GM21825 (cell line): ENCODE measurements at regions not wholly inside any gene's neighbourhood (a gene's known extent, or its start where the extent isn't known, plus 50 kb on each side); places are given as distances from the start of the nearest gene placed in this dataset.

Experiments used
- ATAC-seq: cut with Tn5 transposase; IDR thresholded peaks from one replicate; pipeline ENCODE4 v1.9.1; 2021; ENCODE audit warnings: mild to moderate bottlenecking, moderate library complexity; ENCODE audit not compliant: unreplicated experiment

DNA sequence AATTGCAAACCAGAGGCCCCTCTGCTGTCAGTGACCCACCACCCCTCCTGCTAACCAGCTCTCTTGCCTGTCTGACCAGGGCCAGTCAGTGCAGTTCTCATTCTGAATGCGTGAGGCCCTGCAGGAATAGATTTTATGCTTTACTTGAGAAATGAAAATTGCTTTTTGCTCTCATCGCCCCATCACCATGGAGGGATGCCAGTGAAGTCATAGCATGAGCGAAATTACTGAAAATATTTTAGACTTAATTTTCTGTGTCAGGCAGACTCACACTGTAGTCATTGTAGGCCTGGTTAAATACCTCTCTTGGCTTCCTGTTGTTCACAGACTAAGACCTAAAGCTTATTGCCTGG is 490.5 kb upstream of the CDH5 start:
- no peak for ATAC-seq

DNA sequence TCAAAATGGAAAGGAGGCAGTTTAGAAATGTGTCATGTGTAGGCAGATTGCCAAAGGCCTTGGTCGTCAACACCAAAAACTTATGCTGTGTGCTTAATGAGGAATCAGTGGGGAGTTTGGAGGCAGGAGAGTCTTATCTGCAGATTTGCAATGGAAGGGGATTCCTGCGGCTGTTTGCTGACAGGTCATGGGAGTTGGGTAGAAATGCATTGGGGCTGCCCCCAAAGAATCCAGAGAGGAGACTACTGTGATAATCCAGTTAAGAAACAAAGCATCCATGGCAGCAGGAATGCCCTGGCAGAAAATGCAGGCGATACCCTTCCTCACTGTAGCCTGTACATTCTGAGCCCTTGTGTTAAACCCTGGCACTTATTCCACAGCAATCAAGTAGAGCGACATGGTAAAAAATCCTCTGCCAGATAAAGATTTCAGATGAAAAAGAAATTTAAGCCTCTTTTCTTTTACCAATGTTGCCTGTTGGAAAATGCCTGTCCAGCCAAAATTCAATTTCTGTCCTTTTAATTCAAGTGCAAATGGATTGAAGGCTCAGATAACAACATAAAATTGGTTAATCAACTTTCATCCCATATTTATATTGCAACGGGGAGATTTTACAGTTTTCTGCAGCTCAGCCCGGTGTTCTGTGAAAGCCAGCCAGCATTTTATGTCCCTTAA is 491.0 kb upstream of the CDH5 start:
- no peak for ATAC-seq

DNA sequence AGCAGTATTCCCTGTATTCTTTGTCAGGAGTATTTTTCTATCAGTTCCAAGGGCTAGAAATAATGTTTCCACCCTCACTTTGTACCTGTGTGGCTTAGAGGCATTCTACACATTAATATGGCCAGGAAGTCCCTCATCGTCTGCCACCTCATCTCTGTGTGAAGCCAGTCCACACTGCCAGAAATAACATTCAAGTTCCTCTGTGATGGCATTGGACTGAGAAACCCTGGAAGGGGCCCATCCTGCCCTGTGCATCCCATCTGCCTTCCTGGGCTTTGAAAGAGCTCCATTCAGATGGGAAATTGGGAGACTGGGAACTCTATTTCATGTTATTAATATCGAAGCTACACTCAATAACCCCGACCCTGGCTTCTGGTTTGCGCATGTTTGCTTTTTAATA is 497.2 kb upstream of the CDH5 start:
- ATAC-seq, result no peak

DNA sequence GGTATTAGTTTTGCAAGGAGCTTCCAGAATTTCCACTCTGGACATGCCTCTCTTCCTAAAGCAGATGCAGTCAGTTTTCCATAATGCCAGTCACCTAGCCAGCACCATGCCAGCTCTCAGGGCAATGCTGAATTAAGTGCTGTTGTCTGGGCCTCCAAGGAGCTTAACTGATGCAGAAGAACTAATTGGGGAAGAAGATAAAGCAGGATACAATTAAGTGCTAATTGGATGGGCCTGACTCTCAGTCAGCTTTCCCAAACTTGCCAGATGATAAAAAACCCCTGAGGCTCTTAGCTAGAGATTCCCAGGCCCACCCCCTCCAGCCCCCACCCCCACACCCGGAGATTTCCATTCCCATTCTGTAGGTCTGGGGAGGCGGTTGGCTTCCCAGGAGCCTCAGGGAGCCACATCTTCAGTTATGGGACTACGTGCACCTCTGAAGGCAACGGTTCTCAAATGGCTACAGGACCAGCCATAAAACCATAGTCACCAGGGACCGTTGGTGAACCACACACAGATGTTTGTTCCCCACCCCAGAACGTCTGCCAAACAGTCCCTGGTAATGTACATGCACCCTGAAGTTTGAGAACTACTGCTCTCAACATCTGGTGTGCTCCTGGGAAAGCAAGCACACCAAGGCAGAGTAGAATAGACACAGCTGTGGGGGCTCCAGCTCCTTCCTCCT is 499.1 kb upstream of the CDH5 start:
- no peak for ATAC-seq

DNA sequence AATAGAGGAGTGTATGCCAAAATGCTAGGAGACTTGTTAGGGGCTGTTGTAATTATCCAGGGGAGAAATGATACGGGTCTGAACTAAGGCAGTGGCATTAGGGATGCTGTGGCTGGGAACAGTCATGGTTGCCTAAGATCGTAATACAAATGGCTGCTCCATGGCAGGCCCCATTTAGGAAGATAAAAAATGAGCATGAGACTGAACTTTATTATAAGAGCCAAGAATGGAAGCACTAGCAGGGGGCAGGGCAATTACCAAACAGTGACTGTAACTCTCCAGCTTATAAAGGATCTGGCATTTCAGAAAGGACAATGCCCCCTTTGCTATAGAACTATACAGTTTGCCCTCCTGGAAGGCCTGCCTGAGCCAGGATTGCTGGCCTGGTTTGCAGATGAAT is 503.3 kb upstream of the CDH5 start:
- ATAC-seq, result no peak

DNA sequence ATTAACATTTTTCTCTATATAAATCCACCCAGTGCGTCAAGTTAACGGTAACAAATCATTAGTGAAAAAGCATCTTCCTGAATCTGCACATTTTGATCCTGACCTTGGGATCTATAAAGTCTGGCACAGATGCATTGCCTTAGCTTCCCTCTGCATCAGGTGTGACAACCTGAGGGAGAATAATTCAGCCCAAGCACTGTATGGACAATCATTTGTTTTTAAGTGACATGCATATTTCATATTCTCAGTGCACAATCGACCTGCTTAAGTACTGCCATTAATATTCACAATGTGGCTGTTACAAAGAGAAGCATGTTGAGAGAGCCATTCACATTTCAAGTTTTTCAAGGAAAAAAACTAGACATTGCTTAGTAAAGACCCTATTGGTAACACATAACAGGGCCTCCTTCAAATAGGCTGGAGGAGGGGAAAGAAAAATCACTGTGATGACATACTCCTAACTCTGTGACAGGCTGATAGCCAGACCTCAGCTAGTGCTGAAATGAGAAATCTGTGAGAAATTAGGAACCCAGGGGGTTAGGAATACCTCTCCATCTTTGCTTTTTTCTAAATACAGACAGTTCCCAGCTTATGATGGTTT is 505.3 kb upstream of the CDH5 start:
- ATAC-seq, result no peak

DNA sequence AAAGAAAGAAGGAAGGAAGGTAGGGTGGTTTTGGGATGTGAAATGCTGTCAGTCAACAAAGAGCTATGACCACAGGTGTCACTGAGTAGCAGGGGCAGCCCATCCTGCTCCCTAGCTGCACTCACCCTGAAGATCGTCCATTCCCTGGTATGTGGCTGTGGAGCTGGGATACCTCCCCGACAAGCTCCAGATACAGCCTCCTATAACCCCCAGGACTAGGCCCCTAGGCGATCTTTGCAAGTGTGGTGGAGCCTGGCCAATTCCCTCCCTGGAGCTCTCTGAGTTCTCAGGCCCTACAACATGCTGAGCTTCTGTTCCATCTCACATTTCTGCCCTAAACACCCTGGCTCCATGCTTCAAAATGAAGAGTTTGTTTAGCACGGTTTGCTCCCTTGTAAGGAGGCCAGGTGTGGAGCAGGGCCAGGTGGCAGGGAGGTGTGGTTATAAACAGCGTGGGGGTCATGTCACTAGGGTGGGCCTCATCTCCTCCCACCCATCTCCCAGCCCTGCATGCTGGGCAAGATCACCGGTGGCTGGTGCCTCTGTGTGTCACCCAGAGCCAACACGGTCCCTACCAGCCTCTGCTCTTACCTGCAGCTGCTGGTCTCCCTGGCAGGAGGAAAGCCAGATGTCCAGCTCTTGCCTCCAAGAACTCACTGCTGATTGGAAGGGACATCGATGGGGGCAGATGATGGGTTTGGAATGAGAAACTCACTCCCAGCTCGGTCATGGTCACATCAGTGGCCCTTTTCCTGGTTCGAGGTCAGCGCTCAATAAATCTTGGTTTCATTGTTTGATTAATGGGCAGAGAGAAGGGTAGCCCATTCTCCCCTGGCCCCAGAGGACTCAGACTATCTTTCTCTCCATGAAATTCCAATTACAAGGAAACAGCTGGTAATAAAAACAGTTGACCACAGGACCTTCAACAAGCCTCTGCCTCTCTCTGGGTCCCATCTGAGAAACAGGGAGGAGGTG is 511.0 kb upstream of the CDH5 start:
- no peak for ATAC-seq

DNA sequence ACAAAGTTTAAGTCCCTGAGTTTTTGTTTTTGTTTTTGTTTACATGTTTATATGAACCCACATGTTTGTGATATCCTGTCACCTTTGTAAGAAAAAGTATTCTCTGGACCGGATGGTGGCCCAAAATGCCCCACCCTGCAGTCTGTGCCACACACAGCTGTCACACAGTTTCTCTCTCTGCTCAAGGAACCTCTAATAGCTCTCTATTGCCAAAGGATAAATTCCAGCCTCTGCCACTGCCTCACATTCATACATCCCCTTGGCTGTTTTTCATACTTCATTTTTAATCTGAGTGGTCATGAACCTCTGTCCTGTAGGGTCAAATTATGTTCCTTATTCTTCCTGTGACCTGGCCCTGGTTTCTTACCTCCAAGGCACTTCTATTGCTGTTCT is 520.3 kb upstream of the CDH5 start:
- no peak for ATAC-seq

DNA sequence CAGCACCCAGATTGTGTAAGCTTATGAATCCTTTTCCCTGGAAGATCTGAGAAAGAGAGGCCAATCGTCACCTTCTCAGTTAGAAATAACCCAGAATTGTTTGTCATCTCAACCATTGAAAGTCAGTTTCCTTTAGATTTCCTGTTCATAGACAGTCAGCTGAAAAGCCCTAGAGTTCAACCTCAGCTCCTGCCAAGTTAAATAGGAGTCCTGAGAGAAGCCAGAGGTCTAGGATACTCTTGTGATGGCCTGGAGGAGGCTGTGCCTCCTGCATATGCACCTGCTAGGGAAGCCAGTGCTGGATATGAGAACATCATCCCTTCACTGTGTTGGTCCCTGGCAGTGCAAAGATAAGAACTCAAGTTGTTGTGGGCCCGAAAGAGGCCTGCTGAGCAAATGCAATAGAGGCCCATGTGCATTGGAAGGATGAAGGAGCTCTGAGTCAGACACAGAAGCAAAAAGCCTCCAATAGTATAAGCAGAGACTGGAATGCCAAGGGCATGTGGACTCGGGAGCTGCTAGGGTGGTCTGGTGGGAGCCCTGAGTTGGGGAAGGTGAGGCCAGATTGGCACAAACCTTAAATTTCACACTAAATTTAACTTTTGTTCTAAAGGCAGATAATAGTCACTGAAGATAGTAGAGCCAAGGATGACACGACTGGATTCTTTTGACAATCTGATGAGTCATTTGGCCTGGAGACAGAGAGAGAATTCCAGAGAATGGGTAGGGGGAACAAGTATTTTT is 520.9 kb upstream of the CDH5 start:
- no peak for ATAC-seq

DNA sequence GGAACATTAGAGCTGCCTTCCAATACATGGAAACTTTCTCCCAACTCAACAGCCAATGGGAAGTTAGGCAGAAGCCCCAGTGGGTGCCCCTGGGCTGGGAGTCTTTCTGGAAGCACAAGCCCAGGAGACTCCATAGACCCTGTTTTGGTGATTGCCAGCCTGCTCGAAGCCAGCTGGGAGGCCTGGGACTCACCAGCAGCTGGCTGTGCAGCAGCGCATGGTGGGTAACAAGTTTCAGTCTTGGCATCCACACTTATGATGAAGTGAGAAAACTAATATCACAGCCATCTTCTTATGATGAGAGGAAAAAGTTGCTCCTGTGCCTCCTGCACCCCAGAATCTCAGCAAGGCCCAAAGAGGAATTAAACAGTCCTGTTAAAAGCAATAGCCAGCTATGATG is 522.5 kb upstream of the CDH5 start:
- no peak for ATAC-seq

DNA sequence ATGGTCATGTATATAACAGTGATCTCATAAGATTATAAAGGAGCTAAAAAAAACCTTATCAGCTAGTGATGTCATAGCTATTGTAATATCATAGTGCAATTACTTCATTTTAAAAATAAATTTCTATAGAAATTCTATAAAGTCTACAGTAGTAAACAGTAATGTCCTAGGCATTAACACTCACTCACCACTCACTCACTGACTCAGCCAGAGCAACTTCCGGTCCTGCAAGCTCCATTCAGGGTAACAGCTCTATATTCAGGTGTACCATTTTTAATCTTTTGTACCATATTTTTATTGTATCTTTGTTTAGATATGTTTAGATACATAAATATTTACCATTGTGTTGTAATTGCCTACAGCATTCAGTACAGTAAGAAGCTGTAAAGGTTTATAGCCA is 524.4 kb upstream of the CDH5 start:
- no peak for ATAC-seq

DNA sequence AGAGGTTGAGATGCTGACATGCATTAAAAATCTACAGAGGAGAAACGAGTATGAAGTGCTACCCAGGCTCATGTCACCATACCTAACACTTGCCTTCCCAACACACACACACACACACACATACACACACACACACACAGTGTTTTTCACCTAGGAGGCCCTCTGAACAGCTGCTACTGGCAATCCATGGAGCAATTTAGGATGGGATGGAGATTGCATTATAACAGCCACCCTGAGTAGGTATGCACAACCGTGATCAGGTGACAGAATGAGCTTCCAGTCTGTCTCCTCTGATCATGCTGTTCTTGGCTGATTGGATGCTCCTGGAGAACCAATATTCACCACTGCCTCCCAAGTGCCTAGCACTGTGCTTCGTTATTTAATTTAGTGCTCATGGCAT is 528.5 kb upstream of the CDH5 start:
- ATAC-seq, result no peak

DNA sequence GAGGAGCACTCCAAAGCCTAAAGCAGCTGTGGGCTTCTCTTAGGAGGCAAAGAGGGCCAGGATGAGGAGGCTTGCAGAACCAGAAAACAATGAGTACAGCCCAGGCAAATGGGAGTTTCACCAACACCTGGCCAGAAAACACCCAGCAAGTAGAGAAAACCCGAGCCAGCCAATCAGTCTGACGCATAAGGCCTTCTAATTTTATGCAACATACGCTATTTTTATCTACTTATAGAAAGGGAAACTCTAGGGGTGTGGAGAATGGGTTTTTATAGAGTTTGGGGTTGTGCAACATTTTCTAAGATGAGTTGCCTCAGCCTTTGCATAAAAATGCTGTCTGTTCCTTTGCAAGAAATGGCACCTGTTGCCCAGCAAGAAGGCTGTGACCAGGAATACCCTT is 529.0 kb upstream of the CDH5 start:
- no peak for ATAC-seq

DNA sequence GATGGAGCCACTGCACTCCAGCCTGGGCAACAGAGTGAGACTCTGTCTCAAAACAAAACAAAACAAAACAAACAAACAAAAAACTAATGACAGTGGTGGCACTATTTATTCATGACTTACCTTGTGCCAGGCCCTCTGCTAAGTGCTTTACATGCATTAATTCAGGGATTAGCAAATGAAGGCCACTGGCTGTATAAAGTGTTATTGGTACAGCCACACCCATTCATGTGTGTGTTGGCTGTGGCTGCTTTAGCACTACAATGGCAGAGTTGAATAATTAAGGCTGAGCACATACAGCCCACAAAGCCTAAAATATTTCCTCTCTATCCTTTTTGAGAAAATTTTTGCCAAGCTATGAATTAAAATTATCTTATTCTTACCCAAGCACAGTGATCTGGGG is 531.8 kb upstream of the CDH5 start:
- no peak for ATAC-seq

DNA sequence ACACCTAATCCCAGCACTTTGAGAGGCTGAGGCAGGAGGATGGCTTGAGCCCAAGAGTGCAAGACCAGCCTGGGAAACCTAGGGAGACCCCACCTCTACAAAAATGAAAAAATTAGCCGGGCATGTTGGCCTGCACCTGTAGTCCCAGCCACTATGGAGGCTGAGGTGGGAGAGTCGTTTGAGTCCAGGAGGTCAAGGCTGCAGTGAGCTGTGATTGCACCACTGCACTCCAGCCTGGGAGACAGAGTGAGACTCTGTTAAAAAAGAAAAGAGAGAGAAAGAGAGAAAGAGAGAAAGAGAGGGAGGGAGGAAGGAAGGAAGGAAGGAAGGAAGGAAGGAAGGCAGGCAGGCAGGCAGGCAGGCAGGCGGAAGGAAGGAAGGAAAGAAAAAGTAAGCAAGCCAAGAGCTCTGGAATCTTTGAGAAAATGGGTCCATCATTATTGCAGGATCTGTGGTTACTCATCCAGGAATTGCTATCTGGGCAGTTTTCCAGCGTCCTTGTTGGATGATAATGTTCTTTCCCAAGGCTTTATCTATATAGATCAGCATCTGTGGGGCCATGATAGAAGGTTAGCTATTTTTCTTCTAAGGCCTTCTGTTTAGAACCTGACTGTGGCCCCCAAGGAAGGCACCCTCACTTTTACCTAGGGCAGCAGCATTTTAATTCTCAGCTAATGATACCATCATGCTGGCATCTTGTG is 533.2 kb upstream of the CDH5 start:
- no peak for ATAC-seq

DNA sequence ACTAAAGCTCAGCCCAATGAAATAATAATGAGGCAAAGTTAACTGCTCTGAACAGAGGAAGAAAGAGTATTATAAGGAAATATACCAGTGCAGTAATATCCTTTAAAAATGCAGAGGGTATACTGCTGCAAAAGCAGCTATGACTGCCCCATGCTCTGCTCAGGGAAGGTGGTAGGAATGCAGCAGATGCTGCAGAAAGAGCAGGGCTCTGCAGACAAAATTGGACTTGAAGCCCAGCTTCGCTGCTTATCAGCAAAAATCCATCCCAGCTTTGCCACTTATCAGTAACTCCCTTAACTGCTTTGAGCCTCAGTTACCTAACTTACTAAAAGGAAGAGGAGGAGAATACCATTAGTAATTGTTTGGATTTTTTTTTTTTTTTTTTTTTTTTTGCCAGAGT is 533.8 kb upstream of the CDH5 start:
- ATAC-seq, result no peak

DNA sequence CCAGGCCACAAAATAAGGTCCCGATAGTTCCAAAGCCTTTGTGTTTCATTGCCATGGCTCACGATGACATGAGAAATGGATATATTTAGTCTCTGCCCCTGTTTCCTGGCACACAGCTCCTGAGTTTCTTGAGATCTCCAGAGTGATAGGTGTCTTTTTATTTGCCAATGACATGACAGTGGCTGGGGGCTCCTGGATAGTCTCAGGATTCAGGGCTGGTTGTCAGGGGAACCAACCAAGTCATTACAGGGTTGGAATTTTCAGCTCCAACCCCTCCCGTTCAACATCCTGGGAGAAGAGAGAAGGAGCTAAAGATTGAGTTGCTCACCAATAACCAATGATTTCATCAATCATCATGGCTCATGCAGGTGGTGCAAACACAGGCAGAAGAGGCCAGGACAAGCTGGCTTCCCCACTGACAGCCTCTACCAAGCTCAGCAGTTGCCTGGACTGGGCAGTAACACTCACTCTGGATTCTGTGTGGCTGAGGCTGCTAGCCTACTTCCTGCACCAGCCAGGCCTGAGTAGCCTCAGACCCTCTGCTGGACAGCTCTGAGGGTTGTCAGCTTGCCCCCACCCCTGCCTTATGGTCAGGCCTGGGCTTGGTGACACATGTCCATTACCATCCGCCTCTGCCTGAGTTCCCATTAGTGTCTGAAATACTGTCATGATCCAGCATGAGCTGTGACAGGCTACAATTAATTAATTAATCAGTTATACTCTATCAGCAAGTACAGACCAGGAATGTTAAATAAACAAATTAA is 534.4 kb upstream of the CDH5 start:
- no peak for ATAC-seq

DNA sequence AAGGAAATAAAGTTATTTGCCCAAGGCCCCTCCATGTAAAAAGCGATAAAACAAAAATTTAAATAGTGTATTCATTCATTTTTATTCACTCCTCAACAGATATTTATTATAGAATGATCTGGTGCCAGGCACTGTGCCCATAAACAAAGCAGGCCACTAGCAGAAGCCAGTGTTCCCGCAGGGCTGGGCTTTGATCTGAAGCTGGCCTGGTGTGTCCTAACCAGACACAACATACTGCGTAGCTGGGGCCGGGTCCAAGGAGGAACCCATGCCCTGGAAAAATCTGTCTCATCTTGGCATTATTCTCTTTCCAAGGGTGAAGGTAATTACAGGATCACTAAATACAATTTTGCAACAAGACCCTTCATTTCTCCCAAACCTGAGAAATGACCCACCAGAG is 537.4 kb upstream of the CDH5 start:
- ATAC-seq, result no peak

DNA sequence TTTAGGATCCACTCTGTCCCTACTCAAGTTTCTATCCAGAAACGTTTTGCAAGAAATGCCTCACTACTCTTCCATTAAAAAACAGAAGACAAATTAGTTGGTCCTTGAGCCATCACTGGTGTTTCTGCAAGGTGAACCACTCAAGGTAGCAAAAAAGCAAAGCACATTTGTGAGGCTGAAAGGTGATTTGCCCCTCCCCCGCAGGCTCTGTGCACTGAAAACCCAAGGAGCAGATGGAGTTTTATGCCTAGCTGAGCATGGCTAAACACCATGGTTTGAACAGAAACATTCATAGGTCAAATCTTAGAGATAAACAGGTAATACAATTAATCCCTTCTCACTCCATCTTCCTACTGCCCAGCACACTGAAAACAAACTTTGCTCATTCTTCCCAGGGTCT is 538.2 kb upstream of the CDH5 start:
- ATAC-seq, result no peak

DNA sequence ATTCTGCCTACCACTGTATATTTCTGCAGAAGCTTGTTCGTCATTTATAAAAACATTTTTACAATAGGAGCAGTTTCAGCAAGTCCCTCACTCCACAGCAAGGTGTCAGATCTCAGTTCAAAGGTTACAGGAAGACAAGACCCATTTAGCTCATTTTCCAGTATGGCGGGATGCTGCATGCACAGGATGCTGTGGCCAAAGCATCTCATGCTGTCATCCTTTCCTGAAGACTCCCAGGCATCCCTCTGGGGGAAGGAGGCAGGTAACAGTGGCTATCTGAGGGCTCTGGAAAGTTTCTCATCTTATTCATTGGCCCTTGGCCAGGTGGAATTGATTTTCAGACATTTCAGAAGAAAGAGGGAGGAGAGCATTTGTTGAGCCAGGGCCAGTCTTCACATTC is 539.3 kb upstream of the CDH5 start:
- no peak for ATAC-seq
